Suppressor macrophage treated with lipopolysaccharide for 4 hours (primary cell): ENCODE measurements at regions not wholly inside any gene's neighbourhood (a gene's known extent, or its start where the extent isn't known, plus 50 kb on each side); places are given as distances from the start of the nearest gene placed in this dataset.
"Not testable (repeated sequence)": the region's sequence is repeated elsewhere in the genome, so short reads cannot be mapped to it uniquely, and the experiment has no call there.

ENCODE experiments used
- DNase-seq: peaks from one replicate; pipeline ENCODE4 v3.0.0-alpha.2; 2020

- DNase-seq: no peak
Observed at GRCh38 chr3:64387688-64388087, 162.4 kb upstream of the PRICKLE2 start.

DNA sequence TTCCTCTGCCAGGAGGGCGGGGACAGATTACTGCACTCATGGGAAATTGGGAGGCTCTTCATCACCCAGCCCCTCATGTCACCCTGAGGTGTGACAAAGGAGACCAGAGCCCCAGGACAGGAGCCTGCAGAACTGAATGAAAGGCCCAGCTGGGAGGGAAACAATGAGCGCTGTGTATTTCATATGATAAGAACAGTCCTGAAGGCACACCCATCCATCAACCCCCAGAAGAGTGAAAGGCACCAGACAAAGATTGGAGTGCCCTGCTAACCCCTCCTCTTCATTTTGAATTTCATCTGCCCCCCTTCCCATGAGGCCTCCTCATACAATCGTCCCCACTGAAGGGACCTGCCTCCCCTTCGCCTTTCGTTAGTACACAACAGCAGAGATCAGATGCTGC lies 160.0 kb upstream of the PRICKLE2 start:
- no peak for DNase-seq

DNA sequence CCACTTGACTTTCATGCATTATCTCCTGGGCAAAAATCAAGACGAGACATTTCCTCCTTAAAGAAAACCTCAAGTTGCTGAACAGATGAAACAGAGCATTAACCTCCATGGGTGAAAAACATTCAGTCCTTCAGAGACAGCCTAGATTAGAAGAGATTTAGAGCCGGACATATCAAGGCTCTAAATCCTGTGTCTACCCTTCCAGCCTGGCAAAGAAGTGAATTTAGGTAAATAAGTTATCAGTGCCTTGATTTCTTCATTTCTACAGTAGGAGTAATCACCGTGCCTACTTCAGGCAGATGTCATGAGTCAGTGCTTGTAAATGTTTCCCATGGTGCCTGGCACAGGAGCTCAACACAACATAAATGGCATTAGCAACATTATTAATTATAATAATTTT lies 159.3 kb upstream of the PRICKLE2 start:
- DNase-seq: no peak

GRCh38 chr3:64382153-64382552 lies 156.9 kb upstream of the PRICKLE2 start:
- no peak for DNase-seq

DNA sequence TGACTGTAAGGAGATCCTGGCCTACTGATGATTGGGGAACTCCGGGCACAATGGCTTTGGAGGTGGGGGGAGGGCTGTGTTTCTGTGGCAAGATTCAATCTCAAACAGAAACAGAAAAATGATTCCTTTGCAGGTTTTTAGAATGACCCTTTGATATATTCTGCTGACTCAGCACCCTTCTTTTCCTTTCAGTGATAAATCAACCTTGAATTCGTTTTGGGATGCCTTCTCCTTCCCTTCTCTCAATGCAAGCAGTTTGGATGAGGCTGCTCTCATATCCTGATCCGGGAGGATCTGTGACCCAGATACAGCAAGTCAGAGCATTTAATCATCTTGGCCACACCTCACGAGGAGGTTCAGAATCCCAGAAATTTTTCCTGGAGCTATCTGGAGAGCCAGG lies 156.1 kb upstream of the PRICKLE2 start:
- no peak for DNase-seq

DNA sequence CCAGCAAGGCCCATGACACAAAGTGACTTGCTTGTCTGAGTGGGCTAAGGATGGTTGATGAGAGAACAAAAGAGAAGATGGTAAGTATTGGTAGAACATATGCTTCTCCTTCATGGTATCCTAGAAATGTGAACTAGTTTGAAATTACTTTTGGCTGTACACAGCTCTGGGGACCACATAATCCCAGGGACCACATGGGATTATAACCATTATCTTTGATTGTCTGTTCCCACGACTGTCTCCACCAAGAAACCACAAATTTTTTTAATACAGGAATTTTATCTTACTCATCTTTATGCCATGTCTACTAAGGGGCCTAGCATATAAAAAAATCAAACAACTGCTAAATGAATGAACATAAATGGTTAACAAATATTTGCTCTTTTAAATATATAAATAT lies 155.3 kb upstream of the PRICKLE2 start:
- DNase-seq: no peak

DNA sequence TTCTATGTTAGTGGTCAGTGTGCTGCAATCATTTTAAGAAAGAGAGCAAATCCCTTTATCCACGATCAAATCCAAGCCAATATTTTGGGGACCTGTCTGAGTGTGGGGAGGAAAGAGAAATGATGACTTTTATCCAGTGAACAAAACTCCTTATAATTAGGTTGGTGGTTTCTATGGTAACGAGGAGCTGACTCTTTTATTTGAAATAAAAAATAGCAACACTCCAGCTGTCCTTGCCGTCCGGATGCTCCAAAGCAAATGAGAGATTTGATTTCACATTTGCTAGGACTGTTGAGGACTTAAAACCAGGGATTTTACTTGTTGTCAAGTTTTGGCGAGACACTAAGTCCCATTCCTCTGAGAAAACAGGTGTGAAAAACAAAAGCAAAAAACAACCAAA lies 154.0 kb upstream of the PRICKLE2 start:
- DNase-seq: no peak

DNA sequence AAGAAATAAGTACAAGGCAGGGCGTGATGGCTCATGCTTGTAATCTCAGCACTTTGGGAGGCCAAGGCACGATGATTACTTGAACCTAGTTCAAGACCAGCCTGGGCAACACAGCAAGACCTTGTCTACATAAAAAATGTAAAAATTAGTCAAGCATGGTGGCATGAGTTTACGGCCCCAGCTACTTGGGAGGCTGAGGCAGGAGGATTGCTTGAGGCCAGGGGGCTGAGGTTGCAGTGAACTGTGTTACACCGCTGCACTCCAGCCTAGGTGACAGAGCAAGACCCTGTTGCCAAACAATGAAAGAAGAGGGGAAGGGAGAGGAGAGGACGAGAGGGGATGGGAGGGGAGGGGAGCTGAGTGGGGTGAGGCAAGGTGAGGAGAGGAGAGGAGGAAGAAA lies 152.7 kb upstream of the PRICKLE2 start:
- no peak for DNase-seq

DNA sequence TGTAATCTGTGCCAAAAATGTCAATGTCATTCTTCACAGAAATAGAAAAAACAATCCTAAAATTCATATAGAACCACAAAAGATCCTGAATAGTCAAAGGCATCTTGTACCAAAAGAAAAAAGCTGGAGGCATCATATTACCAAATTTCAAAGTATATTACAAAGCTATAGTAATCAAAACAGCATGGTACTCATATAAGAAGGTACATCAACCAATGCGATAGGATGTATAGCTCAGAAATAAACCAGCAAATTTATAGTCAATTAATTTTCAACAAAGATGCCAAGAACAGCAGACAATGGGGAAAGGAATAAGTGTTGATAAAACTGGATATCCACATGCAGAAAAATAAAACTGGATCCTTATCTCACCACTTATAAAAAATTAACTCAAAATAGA lies 150.5 kb upstream of the PRICKLE2 start:
- no peak for DNase-seq

- DNase-seq: no peak
Observed at GRCh38 chr3:64369390-64369789, 144.1 kb upstream of the PRICKLE2 start.

DNA sequence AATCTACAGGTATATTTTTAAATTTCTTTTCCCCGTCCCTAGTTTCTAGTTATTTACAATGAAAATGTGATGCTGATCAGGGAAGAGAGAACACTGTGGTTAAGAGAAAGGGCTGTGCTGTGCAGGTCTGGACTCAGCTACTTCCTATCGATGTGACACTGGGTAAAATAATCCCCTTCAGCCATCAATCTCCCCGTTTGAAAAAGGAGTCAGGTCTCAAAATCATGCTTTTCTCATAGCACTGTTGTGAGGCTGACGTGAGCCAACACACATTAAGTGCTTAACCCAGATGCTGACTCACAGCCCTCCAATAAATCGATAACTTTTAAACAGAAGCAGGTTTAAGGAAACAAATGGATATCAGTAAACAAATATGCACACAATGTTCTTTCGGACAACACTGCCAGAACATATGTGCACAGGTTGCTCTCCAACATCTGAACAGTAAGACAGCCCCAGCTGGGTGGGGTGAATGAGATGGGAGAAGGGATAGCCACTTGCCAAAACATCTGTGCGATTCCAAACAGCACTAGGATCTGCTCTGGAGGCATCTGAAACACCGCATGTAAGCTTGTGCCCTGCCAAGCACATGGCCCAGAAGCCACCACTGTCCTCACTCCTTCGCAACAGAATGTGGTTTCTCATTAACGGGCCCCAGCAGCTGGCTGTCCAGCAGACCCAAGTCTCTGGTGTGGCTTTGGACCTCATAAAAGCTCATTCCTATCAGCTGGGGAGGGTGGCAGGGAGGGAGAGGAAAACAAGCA lies 143.2 kb upstream of the PRICKLE2 start:
- no peak for DNase-seq

GRCh38 chr3:64365877-64366276 lies 140.6 kb upstream of the PRICKLE2 start:
- DNase-seq: no peak

DNA sequence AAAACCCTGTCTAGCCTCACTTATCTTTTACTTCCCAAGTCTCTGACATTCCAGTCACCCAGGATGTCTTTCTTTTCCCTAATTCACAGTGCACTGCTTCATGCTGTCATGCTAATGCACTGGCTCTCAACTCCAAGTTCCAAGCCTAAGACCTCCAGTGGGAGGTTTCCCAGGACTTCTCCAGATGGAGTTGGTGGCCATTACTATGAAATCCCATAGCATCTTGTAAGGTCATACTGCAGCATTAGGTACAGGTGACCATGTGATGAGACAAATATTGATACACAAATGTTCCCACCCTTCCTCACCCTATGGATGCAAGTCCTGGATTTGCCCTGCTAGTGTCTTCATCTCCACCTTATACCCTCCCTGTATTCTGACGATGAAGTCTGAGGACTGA lies 138.6 kb upstream of the PRICKLE2 start:
- no peak for DNase-seq

DNA sequence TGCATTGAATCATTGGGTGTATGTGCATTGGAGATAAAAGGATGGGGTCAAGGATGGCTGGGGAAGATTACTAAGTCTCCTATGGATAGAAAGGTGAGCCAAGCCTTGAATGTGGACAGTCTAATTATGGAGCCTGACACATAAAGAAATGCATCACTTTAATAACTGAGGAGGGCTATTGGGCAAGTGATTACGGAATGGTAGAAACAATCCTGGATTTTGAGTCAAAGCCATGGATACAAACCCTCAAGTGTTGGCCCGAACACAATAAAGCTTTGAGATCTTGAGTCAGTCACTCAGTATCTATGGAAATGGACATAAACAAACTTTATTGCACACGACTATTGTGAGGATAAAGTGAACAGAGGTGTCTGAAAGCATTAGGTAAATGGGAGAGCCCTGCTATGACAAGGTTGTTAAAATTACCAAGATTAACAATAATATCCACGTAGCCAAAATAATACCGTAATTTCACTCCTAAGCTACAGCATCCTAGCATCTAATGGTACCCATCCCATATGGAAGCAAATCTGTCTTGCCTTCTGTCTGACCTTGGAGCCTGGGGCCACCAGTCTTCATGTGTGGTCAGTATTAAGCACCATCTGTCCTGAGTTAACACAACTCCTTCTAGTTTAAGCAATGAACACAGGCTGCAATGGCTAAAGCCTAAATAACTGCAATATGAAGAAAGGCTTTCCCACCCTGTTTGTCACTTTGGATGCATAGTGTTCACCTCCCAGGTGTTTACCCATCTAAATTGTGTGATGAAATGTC lies 136.9 kb upstream of the PRICKLE2 start:
- DNase-seq: no peak

DNA sequence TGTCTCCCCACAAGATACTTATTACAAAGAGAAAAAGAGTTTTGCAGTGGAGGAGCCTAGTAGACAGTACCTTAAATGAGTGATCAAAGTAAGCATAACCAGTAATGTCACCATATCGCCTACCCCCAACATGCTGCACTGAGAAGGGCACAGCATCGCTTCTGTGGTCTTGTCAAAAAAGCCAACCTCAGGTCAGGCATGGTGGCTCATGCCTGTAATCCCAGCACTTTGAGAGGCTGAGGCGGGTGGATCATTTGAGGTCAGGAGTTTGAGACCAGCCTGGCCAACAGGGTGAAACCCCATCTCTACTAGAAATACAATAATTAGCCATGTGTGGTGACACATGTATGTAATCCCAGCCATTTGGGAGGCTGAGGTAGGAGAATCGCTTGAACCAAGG lies 135.8 kb upstream of the PRICKLE2 start:
- DNase-seq: not testable (repeated sequence)

GRCh38 chr3:64360280-64360679 lies 135.0 kb upstream of the PRICKLE2 start:
- no peak for DNase-seq

DNA sequence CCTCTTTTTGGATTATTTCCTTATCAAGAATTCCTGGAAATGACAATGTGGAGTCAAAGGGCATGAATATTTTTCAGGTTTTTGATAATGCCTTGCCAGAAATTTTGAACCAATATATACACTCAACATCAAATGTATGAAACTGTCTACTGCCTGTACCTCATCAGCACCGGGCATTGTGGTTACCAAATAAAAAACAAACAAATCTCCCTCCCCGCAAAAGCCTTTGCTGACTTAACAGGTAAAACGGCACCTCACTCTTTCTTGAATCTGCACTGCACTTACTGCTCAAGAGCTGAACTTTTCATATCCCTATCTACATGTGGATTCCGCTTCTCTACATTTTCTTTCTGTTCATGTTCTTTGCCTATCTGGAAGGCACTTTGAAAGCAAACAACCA lies 134.5 kb upstream of the PRICKLE2 start:
- DNase-seq: no peak

DNA sequence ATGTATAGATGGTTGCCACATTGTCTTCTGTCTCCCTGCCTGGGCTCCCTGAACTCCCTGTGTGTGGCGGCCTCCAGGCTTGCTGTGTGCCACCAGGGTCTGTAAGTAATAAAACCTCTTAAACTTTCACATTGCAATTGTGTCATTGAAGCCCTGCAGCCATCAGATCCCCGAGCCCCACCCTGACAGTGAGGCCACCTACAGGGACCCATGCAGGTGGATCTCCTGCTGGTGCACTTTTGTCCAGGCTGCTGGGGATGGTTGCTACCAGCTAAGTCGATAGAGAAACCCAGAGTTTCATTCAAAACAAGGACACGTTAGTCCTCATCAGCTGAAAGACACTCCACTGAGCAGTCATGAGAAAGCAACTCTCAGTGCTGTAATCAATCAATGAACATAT lies 133.6 kb upstream of the PRICKLE2 start:
- no peak for DNase-seq

- DNase-seq: no peak
Observed at GRCh38 chr3:64358176-64358575, 132.9 kb upstream of the PRICKLE2 start.

- no peak for DNase-seq
Observed at GRCh38 chr3:64357481-64357880, 132.2 kb upstream of the PRICKLE2 start.

- peak; percentile 1 for DNase-seq
Observed at GRCh38 chr3:64355401-64355807, 130.1 kb upstream of the PRICKLE2 start.

DNA sequence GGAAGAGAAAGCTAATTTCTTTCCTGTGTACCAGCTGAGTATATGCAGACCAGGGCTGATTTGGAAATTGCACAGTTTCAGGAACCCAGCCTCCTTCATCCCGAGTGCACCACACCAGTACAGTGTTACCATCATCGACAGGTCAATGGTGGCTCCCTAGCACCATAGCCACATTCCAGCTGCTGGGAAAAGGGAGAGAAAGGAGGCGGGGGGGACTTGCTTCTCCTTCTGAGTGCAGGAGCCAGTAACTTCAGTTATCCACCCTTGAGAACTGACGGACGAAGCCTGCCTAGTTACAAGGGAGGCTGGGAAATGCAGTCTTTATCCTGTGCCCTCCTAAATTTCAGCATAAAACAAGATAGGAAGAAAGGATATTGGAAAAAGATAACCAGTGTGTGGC lies 129.7 kb upstream of the PRICKLE2 start:
- no peak for DNase-seq

DNA sequence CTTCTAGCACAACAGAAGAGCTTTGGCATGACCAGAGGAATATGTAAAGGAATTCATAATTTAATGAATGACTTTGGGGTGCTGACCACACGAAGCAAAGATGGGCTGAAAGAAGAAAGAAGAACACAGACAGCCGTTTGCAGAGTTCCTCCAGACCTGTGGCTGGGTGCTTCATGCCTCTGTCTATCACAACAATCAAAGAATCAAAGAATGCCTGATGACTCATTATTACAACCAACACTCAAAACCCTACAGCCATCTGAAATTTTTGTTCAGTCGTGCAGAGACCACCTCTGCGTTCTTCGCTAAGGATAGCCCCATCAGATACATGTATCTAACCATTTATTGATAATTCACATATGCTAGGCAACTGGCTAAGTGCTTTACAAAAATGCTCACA lies 129.0 kb upstream of the PRICKLE2 start:
- no peak for DNase-seq

DNA sequence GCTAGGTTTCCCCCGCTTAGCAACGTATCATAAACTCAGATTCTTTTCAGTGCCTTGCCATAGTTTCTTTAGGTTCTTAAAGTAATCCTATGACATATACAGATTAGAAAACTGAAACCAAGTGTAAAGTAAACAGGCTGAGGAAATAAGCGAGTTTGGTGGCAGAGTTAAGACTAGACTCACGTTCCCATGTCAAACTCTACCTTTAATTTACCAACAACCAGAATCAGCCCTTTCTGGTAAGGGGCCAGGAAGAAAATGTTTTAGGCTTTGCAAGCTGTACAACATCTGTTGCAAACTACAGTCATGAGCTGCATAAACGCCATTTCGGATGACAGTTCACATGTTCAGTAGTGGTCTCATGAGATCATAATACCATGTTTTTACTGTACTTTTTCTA lies 128.0 kb upstream of the PRICKLE2 start:
- DNase-seq: no peak

DNA sequence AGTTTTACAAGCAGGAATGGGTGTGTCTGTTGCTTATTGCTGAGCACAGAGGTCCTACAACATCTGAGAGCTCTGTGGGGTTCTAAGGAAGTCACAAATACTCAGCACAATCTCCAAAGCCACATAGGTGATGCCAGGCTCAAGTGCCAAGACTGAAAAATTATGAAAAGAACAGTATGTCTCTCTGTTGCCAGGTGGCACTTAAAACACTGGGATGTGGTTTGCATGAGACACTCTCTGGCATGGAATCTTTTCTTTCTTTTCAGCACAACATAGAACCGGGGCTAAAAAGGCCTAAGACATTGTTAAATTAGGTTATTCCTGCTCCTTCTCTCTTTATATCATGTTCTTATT lies 127.3 kb upstream of the PRICKLE2 start:
- DNase-seq: no peak
